Natural killer cell (primary cell): ENCODE measurements at regions not wholly inside any gene's neighbourhood (a gene's known extent, or its start where the extent isn't known, plus 50 kb on each side); places are given as distances from the start of the nearest gene placed in this dataset.

Source experiments
- ATAC-seq, 3 donors: fragments of 150-1000 bp in 2 of 3; fragments of 200-7000 bp in 1 of 3; cut with Tn5 transposase; 1 replicate in 1 of 3; 2 replicates in 2 of 3; pipeline ENCODE4 v1.10.0; 2021; ENCODE audit warnings: mild to moderate bottlenecking in 2 of 3, moderate library complexity in 2 of 3
- DNase-seq, 2 donors: peaks; one replicate each; pipeline versions ENCODE4 v3.0.0 to v3.0.0-alpha.2; 2013 to 2021; ENCODE audit warnings: mixed read lengths in 1 of 2
- H3K27ac ChIP-seq: one replicate; pipeline ENCODE4 v1.5.1; 2013; ENCODE audit warnings: mild to moderate bottlenecking, low read length
- H3K27me3 ChIP-seq: one replicate; pipeline ENCODE4 v1.6.1; 2013; ENCODE audit warnings: low read length; ENCODE audit not compliant: control insufficient read depth, insufficient read depth
- H3K36me3 ChIP-seq: one replicate; pipeline ENCODE4 v1.6.1; 2013; ENCODE audit warnings: low read length; ENCODE audit not compliant: control insufficient read depth, insufficient read depth
- H3K4me1 ChIP-seq: one replicate; pipeline ENCODE4 v1.6.1; 2013; ENCODE audit warnings: low read length; ENCODE audit not compliant: control insufficient read depth, insufficient read depth
- H3K4me3 ChIP-seq: one replicate; pipeline ENCODE4 v1.5.1; 2013; ENCODE audit warnings: low read length
- H3K9me3 ChIP-seq: one replicate; pipeline ENCODE4 v1.6.1; 2013; ENCODE audit warnings: low read length; ENCODE audit not compliant: control insufficient read depth, insufficient read depth
- H3K27ac Mint-ChIP-seq, 2 donors: one replicate each; pipeline ENCODE4 v1.8.0; 2022; ENCODE audit warnings: mild to moderate bottlenecking in 2 of 2, mixed read lengths in 2 of 2, moderate library complexity in 1 of 2
- H3K27me3 Mint-ChIP-seq, 2 donors: one replicate each; pipeline ENCODE4 v1.8.0; 2022; ENCODE audit warnings: low read depth in 2 of 2, mixed read lengths in 2 of 2
- H3K36me3 Mint-ChIP-seq: one replicate; pipeline ENCODE4 v1.8.0; 2022; ENCODE audit warnings: mixed read lengths
- H3K4me1 Mint-ChIP-seq, 2 donors: one replicate each; pipeline ENCODE4 v1.8.0; 2022; ENCODE audit warnings: mixed read lengths in 2 of 2
- H3K4me3 Mint-ChIP-seq: one replicate; pipeline ENCODE4 v1.8.0; 2022; ENCODE audit warnings: mild to moderate bottlenecking, moderate library complexity, mixed read lengths
- H3K9me3 Mint-ChIP-seq, 2 donors: one replicate each; pipeline ENCODE4 v1.8.0; 2022; ENCODE audit warnings: mixed read lengths in 2 of 2
- CTCF ChIP-seq: fragments of 200-600 bp; IDR thresholded peaks from one replicate; pipeline ENCODE4 v1.8.0; 2022; ENCODE audit warnings: antibody characterized with exemption
- WGBS: methylation state at CpG from one replicate; pipeline ENCODE4 v1.1.7; 2013; ENCODE audit warnings: missing lambda C conversion rate; ENCODE audit not compliant: insufficient coverage; 5-methylcytosine and 5-hydroxymethylcytosine counted together
- intact Hi-C: fragments of 100-400 bp; cut with micrococcal nuclease; formaldehyde crosslinking; loops from one replicate; pipeline ENCODE4 v1.14.2; 2022

- H3K27me3 ChIP-seq, result no peaks in the 10 kb centered on the region
- no peaks in the 10 kb centered on the region for H3K36me3 ChIP-seq
- no peaks in the 10 kb centered on the region for H3K36me3 Mint-ChIP-seq
- ATAC-seq (no peak), DNase-seq (no peak)
- H3K4me3 ChIP-seq, result no peak overlapping the region
- no peaks in the 10 kb centered on the region for H3K9me3 ChIP-seq
- no peaks in the 10 kb centered on the region for H3K27me3 Mint-ChIP-seq
- intact Hi-C loops, result no loop called here
- no peak overlapping the region for H3K27ac ChIP-seq
- 45% methylated on average over 2 of the region's 3 CpGs for WGBS
- H3K27ac Mint-ChIP-seq, result peak overlapping the region; percentile 42 to 69
- peaks cover 14 to 18% of the 10 kb centered on the region in 2 donors for H3K4me1 Mint-ChIP-seq
- H3K9me3 Mint-ChIP-seq, result no peaks in the 10 kb centered on the region
- H3K4me1 ChIP-seq, result peaks cover 8% of the 10 kb centered on the region
- no peak for TF ChIP-seq CTCF
- no peak overlapping the region for H3K4me3 Mint-ChIP-seq
Measured at GRCh38 chr12:47312808-47313426, 233.2 kb upstream of the AMIGO2 start.

- Histone ChIP-seq H3K36me3 (no peaks in the 10 kb centered on the region), H3K4me3 (no peak overlapping the region), H3K4me1 (peaks cover 7% of the 10 kb centered on the region), H3K27me3 (no peaks in the 10 kb centered on the region), H3K27ac (no peak overlapping the region), H3K9me3 (no peaks in the 10 kb centered on the region)
- Mint-ChIP-seq H3K9me3 (no peaks in the 10 kb centered on the region), H3K4me1 (peaks cover 21 to 22% of the 10 kb centered on the region in 2 donors), H3K27me3 (no peaks in the 10 kb centered on the region), H3K36me3 (no peaks in the 10 kb centered on the region), H3K4me3 (no peak overlapping the region), H3K27ac (peak overlapping the region; percentile 42 to 69)
- no peak for TF ChIP-seq CTCF
- ATAC-seq, result no peak
- DNase-seq, result no peak
- WGBS, result no CpG with 5 or more reads among the region's 1 CpG
- intact Hi-C loops, result no loop called here
Measured at GRCh38 chr12:47312147-47312546, 232.4 kb upstream of the AMIGO2 start.

GRCh38 chr12:47311568-47311967 lies 231.8 kb upstream of the AMIGO2 start:
- Mint-ChIP-seq H3K4me3 (no peak overlapping the region), H3K4me1 (peaks cover 22 to 24% of the 10 kb centered on the region in 2 donors), H3K36me3 (no peaks in the 10 kb centered on the region), H3K27ac (peak overlapping the region in 1 of 2 donors; percentile 23), H3K9me3 (no peaks in the 10 kb centered on the region), H3K27me3 (no peaks in the 10 kb centered on the region)
- ATAC-seq (no peak), DNase-seq (no peak)
- no peaks in the 10 kb centered on the region for H3K9me3 ChIP-seq
- peaks cover 12% of the 10 kb centered on the region for H3K4me1 ChIP-seq
- no peaks in the 10 kb centered on the region for H3K27me3 ChIP-seq
- TF ChIP-seq CTCF, result no peak
- 79% methylated on average over 4 of the region's 4 CpGs for WGBS
- no peak overlapping the region for H3K27ac ChIP-seq
- no peak overlapping the region for H3K4me3 ChIP-seq
- intact Hi-C loops, result no loop called here
- H3K36me3 ChIP-seq, result no peaks in the 10 kb centered on the region

- Mint-ChIP-seq H3K27me3 (no peaks in the 10 kb centered on the region), H3K27ac (peak overlapping the region in 1 of 2 donors; percentile 23), H3K4me3 (no peak overlapping the region), H3K4me1 (peaks cover 22 to 24% of the 10 kb centered on the region in 2 donors), H3K9me3 (no peaks in the 10 kb centered on the region), H3K36me3 (no peaks in the 10 kb centered on the region)
- Histone ChIP-seq H3K27ac (no peak overlapping the region), H3K4me1 (peaks cover 12% of the 10 kb centered on the region), H3K27me3 (no peaks in the 10 kb centered on the region), H3K4me3 (no peak overlapping the region), H3K9me3 (peaks cover 3% of the 10 kb centered on the region), H3K36me3 (no peaks in the 10 kb centered on the region)
- intact Hi-C loops, result no loop called here
- no peak for DNase-seq
- no peak for TF ChIP-seq CTCF
- ATAC-seq, result no peak
Measured at GRCh38 chr12:47311010-47311409, 231.3 kb upstream of the AMIGO2 start.
